ENCODE measurements at regions not wholly inside any gene's neighbourhood (a gene's known extent, or its start where the extent isn't known, plus 50 kb on each side); places are given as distances from the start of the nearest gene placed in this dataset.

DNA sequence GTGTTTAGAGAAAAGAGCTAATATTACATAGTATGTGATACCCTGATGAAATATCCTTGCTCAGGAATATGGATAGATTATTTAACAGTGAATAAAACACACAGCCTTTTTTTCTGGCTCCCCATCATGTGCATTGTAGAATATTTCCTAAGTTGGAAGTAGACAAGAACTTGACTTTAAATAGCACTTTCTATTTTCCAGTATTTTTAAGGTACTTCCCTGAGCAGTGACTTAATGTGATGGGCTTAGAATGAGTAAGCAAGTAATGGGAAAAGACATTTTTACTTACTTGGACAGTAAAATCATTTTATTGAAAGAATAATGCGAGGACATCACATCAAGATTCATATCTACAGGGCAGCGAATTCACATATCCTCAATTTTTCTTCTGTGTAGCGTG lies 176.7 kb upstream of the SLC8A1 start:
- TF ChIP-seq, protein P1, sequence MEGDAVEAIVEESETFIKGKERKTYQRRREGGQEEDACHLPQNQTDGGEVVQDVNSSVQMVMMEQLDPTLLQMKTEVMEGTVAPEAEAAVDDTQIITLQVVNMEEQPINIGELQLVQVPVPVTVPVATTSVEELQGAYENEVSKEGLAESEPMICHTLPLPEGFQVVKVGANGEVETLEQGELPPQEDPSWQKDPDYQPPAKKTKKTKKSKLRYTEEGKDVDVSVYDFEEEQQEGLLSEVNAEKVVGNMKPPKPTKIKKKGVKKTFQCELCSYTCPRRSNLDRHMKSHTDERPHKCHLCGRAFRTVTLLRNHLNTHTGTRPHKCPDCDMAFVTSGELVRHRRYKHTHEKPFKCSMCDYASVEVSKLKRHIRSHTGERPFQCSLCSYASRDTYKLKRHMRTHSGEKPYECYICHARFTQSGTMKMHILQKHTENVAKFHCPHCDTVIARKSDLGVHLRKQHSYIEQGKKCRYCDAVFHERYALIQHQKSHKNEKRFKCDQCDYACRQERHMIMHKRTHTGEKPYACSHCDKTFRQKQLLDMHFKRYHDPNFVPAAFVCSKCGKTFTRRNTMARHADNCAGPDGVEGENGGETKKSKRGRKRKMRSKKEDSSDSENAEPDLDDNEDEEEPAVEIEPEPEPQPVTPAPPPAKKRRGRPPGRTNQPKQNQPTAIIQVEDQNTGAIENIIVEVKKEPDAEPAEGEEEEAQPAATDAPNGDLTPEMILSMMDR (conservative IDR thresholded peaks at IDR 0.05), result no peak
- no peak for TF ChIP-seq ZFX (IDR thresholded peaks at IDR 0.05)
